Stimulated activated CD4-positive, alpha-beta T cell treated with anti-CD3 and anti-CD28 coated beads, Interleukin-12 subunit alpha, Interleukin-12 subunit beta, amount 100 ng/mL, for 24 hours (primary cell): ENCODE measurements at regions not wholly inside any gene's neighbourhood (a gene's known extent, or its start where the extent isn't known, plus 50 kb on each side); places are given as distances from the start of the nearest gene placed in this dataset.

Experiments used
- DNase-seq, 2 experiments: peaks; one replicate each; pipeline ENCODE4 v3.0.0-alpha.2; 2020; ENCODE audit warnings: low read depth in 2 of 2

- DNase-seq = no peak
These were observed 92.6 kb upstream of the PREP start for GRCh38 chr6:105495515-105495914.

GRCh38 chr6:105494688-105495087 lies 91.8 kb upstream of the PREP start:
- DNase-seq = no peak

- no peak for DNase-seq
These were observed 90.9 kb upstream of the PREP start for GRCh38 chr6:105493736-105494135.

- no peak for DNase-seq
These were observed 90.1 kb upstream of the PREP start for GRCh38 chr6:105492706-105493673.

- no peak for DNase-seq
These were observed 86.3 kb upstream of the PREP start for GRCh38 chr6:105489216-105489530.

- DNase-seq = no peak
These were observed 85.8 kb upstream of the PREP start for GRCh38 chr6:105488516-105489215.

GRCh38 chr6:105487040-105487790 lies 84.3 kb upstream of the PREP start:
- DNase-seq = no peak

GRCh38 chr6:105485456-105485855 lies 82.6 kb upstream of the PREP start:
- DNase-seq = no peak

GRCh38 chr6:105484238-105485161 lies 81.6 kb upstream of the PREP start:
- DNase-seq = no peak

GRCh38 chr6:105483492-105483891 lies 80.6 kb upstream of the PREP start:
- no peak for DNase-seq

GRCh38 chr6:105482921-105483320 lies 80.0 kb upstream of the PREP start:
- no peak for DNase-seq

- no peak for DNase-seq
These were observed 79.5 kb upstream of the PREP start for GRCh38 chr6:105482227-105482844.

- no peak for DNase-seq
These were observed 74.1 kb upstream of the PREP start for GRCh38 chr6:105476978-105477377.

- DNase-seq = no peak
These were observed 71.4 kb upstream of the PREP start for GRCh38 chr6:105474234-105474633.

GRCh38 chr6:105469946-105470345 lies 67.1 kb upstream of the PREP start:
- DNase-seq = no peak

GRCh38 chr6:105468850-105469249 lies 66.0 kb upstream of the PREP start:
- no peak for DNase-seq

- DNase-seq = no peak
These were observed 58.0 kb upstream of the PREP start for GRCh38 chr6:105460860-105461259.

GRCh38 chr6:105459864-105460263 lies 57.0 kb upstream of the PREP start:
- no peak for DNase-seq

- DNase-seq = no peak
These were observed 56.2 kb upstream of the PREP start for GRCh38 chr6:105459049-105459448.

GRCh38 chr6:105458551-105458950 lies 55.7 kb upstream of the PREP start:
- no peak for DNase-seq

GRCh38 chr6:105458084-105458483 lies 55.2 kb upstream of the PREP start:
- DNase-seq = no peak
